ENCODE measurements at regions not wholly inside any gene's neighbourhood (a gene's known extent, or its start where the extent isn't known, plus 50 kb on each side); places are given as distances from the start of the nearest gene placed in this dataset.

- H3K27ac ChIP-seq (ENCODE audit: control insufficient read depth, insufficient read depth): no peak overlapping the region
- H3K9me3 ChIP-seq (replicated peaks; ENCODE audit: control insufficient read depth, insufficient read depth, low read length): no peaks in the 10 kb centered on the region
- WGBS (ENCODE audit: insufficient coverage, insufficient replicate concordance, low lambda C conversion rate, missing lambda C conversion rate): 76% methylated on average over 1 of the region's 1 CpG
- CTCF ChIA-PET: no interaction called here
- no peaks in the 10 kb centered on the region for H3K27me3 ChIP-seq (replicated peaks in 1 of 2; ENCODE audit: control insufficient read depth in 2 of 2, insufficient read depth in 2 of 2, low read length in 1 of 2)
- in situ Hi-C loops (cut with MboI): no loop called here
- H3K4me2 ChIP-seq (ENCODE audit: control insufficient read depth, insufficient read depth): no peak overlapping the region
- RAD21 ChIA-PET (ENCODE audit: unreplicated experiment): interaction anchor here (1.1 kb wide), 1 partner anchor 36 kb away, joined by 3 read pairs; no protein-coding TSS in a partner anchor
- no peak overlapping the region for H3K4me3 ChIP-seq
- BruUV-seq (replicated peaks): no TSS peak
- POLR2A ChIA-PET: no interaction called here
- no peaks in the 10 kb centered on the region for H3K4me1 ChIP-seq (ENCODE audit: control insufficient read depth, insufficient read depth, low read length)
- intact Hi-C loops (cut with micrococcal nuclease; ENCODE audit: unreplicated experiment): no loop called here
- FAIRE-seq: no peak
- no peak for ATAC-seq
- no peak overlapping the region for H3K9ac ChIP-seq (ENCODE audit: control insufficient read depth, insufficient read depth, low read length)
- H4K20me1 ChIP-seq (ENCODE audit: control insufficient read depth, insufficient read depth): no peaks in the 10 kb centered on the region
- SMC1A ChIA-PET (ENCODE audit: uncharacterized antibody, unreplicated experiment): interaction anchor here (1.3 to 2.1 kb wide), 3 partner anchors 10 to 26 kb away, joined by 3 to 11 read pairs (median 3); no protein-coding TSS in a partner anchor
- DNase-seq (ENCODE audit: low read depth, low spot score): no peak
- H3K36me3 ChIP-seq (ENCODE audit: control insufficient read depth in 2 of 2, insufficient read depth in 2 of 2, low read length in 1 of 2): no peaks in the 10 kb centered on the region
- no peak for TF ChIP-seq E2F4 (IDR thresholded peaks at IDR 0.05; ENCODE audit: low read depth, low read length)
- no peak for TF ChIP-seq BCL3 (IDR thresholded peaks at IDR 0.05; ENCODE audit: borderline replicate concordance, insufficient read depth, low read depth, low read length, poor library complexity, severe bottlenecking)
- TF ChIP-seq HSF1 (IDR thresholded peaks at IDR 0.05; ENCODE audit: low read depth, low read length): no peak
- TF ChIP-seq NR2C1 (IDR thresholded peaks at IDR 0.05): no peak
- no peak for TF ChIP-seq KAT2A (conservative IDR thresholded peaks at IDR 0.05; ENCODE audit: control insufficient read depth, low read depth, low read length)
- no peak for TF ChIP-seq CHD4 (IDR thresholded peaks at IDR 0.05)
- no peak for TF ChIP-seq MEF2A (IDR thresholded peaks at IDR 0.05; ENCODE audit: insufficient read depth, low read depth, low read length)
- no peak for TF ChIP-seq PAX8 (IDR thresholded peaks at IDR 0.05)
- TF ChIP-seq DPF2 (IDR thresholded peaks at IDR 0.05): no peak
- TF ChIP-seq GABPA (IDR thresholded peaks at IDR 0.05; ENCODE audit: low read depth): no peak
- no peak for TF ChIP-seq RB1 (IDR thresholded peaks at IDR 0.05; ENCODE audit: borderline replicate concordance)
- TF ChIP-seq MAX (IDR thresholded peaks at IDR 0.05; ENCODE audit: low read depth, low read length): no peak
- no peak for TF ChIP-seq YBX1 (IDR thresholded peaks at IDR 0.05)
- TF ChIP-seq IRF4 (IDR thresholded peaks at IDR 0.05; ENCODE audit: low read depth, low read length): no peak
- TF ChIP-seq ZNF274 (IDR thresholded peaks at IDR 0.05; ENCODE audit: insufficient read depth, insufficient read length): no peak
- H2AFZ ChIP-seq (ENCODE audit: control insufficient read depth, low read depth, low read length): no peak overlapping the region
- no peaks in the 10 kb centered on the region for H3K79me2 ChIP-seq (ENCODE audit: control insufficient read depth, insufficient read depth, low read length)
Observed at GRCh38 chr5:77926337-77926736, 150.2 kb upstream of the TBCA start.
